AG08396 (cell line): ENCODE measurements at regions not wholly inside any gene's neighbourhood (a gene's known extent, or its start where the extent isn't known, plus 50 kb on each side); places are given as distances from the start of the nearest gene placed in this dataset.

ENCODE experiments used
- DNase-seq: peaks from one replicate; pipeline ENCODE4 v3.0.0; 2012; ENCODE audit warnings: low spot score, mixed read lengths

- DNase-seq = no peak
Observed at GRCh38 chr1:209382231-209383100, 201.0 kb upstream of the CAMK1G start.

DNA sequence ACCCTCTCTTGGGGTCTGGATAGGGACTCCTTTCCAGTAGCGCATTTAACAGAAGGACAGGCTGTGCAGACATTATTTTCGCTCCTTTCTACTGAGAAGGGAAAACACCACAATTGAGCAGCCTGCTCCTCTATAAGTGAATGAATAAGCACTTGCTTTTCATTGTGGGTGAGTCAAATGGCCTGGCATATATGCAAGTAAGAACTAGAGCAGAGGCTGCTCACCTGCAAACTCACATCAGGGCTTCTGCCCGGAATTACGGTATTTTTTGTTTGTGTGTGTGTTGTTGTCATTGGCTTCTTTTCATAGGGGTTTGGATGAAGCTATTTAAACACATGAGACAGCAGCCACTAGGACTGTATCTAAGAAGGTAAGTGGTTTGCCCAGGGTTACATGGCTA, 200.1 kb upstream of the CAMK1G start:
- no peak for DNase-seq

- no peak for DNase-seq
Observed at GRCh38 chr1:209383907-209384709, 199.4 kb upstream of the CAMK1G start.

DNA sequence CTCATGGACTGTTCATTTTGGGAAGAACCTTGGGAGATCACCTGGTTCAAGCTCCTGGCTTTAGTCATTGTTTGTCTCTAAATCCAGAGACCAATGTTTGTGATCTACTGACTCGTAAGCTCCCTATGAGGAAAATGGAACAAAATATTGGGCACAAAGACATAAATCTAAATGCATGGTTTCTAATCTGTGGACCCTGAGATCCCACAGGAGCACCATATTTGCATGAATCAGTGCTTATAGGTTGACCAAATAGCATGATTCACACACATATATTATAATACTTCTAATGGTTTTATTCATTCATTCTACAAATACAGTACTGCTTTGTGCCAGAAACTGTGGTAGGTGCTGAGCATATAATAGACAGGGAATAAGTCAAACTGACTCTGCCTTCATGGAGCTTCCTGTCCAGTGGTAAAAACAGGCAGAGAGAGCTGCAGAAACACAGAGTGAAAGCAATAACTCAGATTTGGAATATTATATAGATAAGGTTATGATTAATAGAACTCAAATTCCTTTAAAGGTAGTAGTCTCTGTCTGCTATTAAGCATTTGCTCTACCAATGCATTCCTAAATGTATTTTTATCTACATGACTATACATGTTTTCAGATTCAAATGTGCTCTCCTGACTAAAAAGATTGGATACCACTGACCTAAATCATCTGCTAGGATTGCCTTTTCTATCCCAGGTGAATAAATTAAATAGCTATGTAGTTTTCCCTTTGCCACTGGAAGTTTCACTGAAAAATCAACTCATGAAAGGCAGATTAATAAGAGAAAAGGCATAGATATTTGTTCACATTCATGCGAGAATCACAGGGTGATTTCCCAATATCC, 198.6 kb upstream of the CAMK1G start:
- no peak for DNase-seq

DNA sequence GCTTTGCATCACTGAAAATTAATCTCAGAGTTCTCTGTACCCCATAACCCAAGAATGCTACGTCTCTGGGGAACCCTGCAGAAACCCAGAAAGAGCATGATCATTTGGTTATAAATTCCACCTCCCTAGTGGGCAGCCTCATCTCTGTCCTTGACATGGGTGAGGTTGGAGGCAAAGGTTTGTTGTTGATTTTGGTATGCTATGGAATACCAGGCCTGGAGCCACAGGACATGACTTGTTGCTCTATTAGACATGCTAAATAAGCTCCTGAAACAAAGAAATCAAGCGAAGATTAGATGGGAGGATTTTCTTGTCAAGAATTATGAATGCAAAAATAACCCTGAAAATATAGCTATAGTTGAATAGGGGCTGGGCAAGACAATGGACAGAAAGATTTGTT, 197.4 kb upstream of the CAMK1G start:
- no peak for DNase-seq

DNA sequence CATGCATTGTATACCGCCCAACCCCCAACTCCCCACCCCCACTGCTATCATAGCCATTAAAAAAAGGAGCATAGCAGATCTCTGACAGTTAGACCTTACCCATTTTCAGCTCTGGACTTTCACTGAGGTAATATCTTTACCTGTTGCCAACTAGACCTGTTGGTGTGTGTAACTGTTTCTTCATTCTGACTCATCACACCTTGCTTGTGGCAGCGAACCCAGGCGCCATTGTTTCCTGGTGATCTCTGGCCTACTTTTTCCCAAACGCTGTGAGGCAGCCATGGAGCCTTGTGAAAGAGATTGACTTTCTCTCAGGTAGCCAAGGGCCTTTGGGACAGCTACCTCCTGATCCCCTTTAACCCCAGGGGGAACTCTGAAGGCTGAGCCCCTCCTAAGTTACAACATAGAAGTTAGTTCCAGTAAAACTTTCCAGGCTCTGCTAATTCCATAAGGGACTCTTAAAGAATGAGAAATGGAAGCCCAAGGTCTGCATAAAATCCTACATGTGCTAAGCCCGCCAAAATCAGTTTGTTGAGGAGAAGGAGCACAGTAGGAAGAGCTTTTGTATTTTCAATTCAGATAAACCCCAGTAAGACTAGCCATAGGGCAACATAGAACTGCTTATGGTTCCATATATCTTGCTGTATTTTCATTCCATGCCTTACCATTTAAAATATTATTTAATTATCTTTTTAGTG, 196.1 kb upstream of the CAMK1G start:
- no peak for DNase-seq

DNA sequence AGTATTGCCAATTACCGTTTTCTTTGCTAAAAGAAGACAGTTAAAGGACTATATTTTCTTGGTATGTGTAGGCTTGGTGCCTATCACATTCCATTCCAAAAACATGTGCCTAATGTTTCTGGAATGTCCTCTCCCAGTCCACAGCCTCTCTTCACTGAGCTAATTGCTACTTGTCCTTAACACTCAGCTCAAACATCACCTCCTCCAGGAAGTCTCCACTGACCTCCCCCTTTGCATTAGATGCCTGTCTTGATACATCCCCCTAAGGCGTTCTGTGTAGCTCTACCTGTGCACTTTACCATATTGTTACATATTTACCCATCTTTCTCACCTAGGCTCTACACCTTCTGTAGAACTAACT, 195.6 kb upstream of the CAMK1G start:
- DNase-seq = peak; percentile 35

DNA sequence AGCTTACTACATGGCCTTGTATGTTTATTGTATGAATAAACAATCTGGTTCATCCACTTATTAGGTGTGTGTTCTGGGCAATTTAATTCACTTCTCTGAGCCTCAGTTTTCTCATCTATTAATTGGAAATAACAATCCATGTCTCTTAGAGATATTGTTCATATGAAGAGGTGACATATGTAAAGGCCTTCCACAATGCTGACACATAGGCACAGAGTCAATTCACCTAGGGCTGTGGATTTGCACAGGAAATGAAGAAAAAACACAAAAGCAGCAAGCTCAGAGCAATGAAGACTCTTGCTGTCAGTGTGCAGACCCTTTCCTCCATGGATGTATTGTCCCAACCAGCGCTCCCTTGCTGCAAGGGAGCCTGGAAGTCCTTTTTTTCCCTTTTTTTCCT, 195.2 kb upstream of the CAMK1G start:
- DNase-seq = no peak

DNA sequence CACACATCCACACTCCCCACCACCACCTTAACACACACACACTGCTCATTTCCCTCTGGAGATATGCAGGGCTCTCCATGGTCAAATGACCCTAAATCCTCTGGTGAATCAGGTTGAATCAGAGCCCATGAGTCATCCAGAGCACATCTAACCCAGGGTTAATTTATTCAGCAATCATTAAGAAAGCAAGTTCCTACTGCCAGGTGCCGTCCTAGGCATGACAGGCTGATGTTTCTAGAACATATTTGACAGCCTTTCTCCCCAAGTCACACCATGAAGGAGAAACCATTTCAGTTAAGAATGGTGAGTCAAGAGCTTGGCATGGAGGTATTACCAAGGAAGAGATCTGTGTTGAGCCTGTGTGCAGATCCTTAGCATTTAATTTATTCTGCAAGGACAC, 194.3 kb upstream of the CAMK1G start:
- peak; percentile 60 for DNase-seq

GRCh38 chr1:209389975-209390374, 193.5 kb upstream of the CAMK1G start:
- no peak for DNase-seq

DNA sequence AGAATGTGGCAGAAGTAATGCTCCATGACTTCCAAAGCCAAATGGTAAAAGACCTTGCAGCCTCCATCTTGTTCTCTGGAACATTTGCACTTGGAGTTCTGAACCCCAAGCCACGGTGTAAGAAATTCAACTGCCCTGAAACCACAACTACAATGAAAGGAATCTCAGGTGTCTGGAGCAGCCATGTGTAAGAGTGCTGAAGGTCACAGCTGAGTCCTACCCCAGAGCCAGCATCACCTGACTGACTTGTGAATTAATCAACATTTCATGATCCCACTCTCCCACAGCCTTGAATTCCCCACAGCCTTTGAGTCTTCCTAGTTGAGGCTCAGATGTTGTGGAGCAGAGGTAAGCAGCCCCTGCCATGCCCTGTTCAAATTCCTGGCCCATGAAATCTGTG, 192.8 kb upstream of the CAMK1G start:
- no peak for DNase-seq

- no peak for DNase-seq
Observed at GRCh38 chr1:209391792-209392191, 191.7 kb upstream of the CAMK1G start.

DNA sequence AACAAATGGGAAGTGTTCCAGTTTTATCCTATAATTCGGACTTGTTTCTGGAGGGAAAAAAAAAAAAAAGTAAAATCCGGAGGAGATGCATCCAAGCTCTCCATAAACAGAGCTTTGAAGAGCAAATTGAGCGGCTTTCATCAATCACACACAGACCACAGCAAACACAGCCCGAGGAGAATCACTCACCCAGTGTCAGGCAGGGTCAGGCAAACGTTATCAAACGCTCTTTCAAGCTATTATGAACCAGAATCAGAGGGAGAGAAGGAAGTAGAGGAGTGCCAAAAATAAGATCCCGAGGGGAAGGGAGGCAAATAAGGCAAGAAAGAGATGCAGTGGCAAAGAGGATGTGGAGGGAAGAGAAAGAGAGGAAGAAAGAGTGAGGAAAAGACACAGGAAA, 188.3 kb upstream of the CAMK1G start:
- DNase-seq = no peak

- no peak for DNase-seq
Observed at GRCh38 chr1:209397371-209397770, 186.1 kb upstream of the CAMK1G start.

DNA sequence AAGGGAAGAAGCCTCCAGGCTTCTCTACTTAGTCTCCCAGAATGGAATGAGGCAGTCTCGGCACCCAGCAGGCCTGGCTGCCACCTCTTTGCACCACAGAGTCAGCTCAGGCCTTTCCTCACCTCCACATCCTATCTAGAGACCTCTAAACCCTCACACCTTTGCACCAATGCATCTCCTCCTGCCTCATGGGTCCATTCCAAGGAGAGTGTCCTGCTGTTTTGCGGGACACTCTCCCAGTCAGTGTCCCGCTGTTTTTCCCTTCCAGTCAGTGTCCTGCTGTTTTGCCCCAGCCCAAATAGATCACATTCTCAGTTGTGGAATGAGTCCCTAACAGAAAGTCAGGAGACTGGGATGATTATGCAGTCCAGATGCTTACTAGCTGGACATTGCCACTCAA, 185.6 kb upstream of the CAMK1G start:
- no peak for DNase-seq

- DNase-seq = peak; percentile 31
Observed at GRCh38 chr1:209398313-209398991, 185.1 kb upstream of the CAMK1G start.

DNA sequence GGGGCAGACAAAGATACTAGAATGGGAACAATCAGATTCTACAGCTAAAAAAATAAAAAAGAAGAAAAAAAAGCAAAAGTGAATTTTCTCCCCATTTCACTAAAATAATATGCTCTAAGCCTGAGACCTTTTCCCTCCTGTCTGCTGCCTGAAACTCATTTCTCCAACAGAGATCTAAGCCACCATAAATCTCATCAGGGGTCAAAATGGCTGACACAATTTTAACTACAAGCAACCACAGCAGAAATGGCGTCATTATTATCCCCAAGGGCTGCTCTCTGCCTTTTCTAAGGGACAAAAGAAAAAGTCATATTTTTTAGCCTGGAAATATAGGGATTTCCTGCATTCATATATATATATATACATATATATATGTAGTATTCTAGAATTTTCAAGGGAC, 183.7 kb upstream of the CAMK1G start:
- no peak for DNase-seq

GRCh38 chr1:209400351-209401220, 182.9 kb upstream of the CAMK1G start:
- no peak for DNase-seq

GRCh38 chr1:209402697-209403096, 180.8 kb upstream of the CAMK1G start:
- no peak for DNase-seq

- no peak for DNase-seq
Observed at GRCh38 chr1:209403921-209404320, 179.6 kb upstream of the CAMK1G start.
